ENCODE measurements at regions not wholly inside any gene's neighbourhood (a gene's known extent, or its start where the extent isn't known, plus 50 kb on each side); places are given as distances from the start of the nearest gene placed in this dataset.

DNA sequence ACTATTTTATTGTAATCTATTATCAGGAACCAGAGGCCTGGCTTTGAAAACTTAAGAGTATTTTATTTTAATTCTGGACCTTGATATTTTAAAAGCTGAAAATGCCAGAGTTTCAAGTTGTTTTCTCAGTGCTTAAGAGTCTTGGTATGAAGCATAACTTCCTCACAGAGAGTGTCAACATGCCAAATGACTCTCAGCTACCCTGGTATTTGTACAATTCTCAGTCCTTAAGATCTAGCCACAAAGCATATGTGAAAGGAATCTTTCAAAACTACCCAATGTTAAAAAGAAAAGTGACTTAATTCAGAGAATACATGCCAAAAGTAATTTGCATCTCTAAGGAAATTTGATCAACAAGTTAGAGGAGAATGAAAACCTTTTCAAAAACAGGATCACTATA, 171.9 kb downstream of the DKK2 start:
- no peak overlapping the region for H2AFZ ChIP-seq (ENCODE audit: control insufficient read depth, low read depth, low read length)
- intact Hi-C loops (cut with micrococcal nuclease; ENCODE audit: unreplicated experiment) = no loop called here

More for the DNA sequence above, 171.9 kb downstream of the DKK2 start:
- no TSS peak for BruUV-seq (replicated peaks)
- ChIA-PET POLR2A (no interaction called here), CTCF (no interaction called here), RAD21 (ENCODE audit: unreplicated experiment) (no interaction called here), SMC1A (ENCODE audit: uncharacterized antibody, unreplicated experiment) (no interaction called here)
- no peak overlapping the region for H3K9ac ChIP-seq (ENCODE audit: control insufficient read depth, insufficient read depth, low read length)
- no peaks in the 10 kb centered on the region for H3K27me3 ChIP-seq (replicated peaks in 1 of 2; ENCODE audit: control insufficient read depth in 2 of 2, insufficient read depth in 2 of 2, low read length in 1 of 2)
- no peaks in the 10 kb centered on the region for H4K20me1 ChIP-seq (ENCODE audit: control insufficient read depth, insufficient read depth)
- no peaks in the 10 kb centered on the region for H3K4me1 ChIP-seq (ENCODE audit: control insufficient read depth, insufficient read depth, low read length)
- no peak overlapping the region for H3K27ac ChIP-seq (ENCODE audit: control insufficient read depth, insufficient read depth)
- H3K79me2 ChIP-seq (ENCODE audit: control insufficient read depth, insufficient read depth, low read length) = no peaks in the 10 kb centered on the region
- DNase-seq (ENCODE audit: low read depth, low spot score) (no peak), FAIRE-seq (no peak), ATAC-seq (no peak)
- no peaks in the 10 kb centered on the region for H3K36me3 ChIP-seq (ENCODE audit: control insufficient read depth in 2 of 2, insufficient read depth in 2 of 2, low read length in 1 of 2)
- in situ Hi-C loops (cut with MboI) = no loop called here
- H3K9me3 ChIP-seq (replicated peaks; ENCODE audit: control insufficient read depth, insufficient read depth, low read length) = no peaks in the 10 kb centered on the region
- no peak overlapping the region for H3K4me3 ChIP-seq
- H3K4me2 ChIP-seq (ENCODE audit: control insufficient read depth, insufficient read depth) = no peak overlapping the region
- TF ChIP-seq MXI1 (IDR thresholded peaks at IDR 0.05; ENCODE audit: low read depth, low read length) (no peak), NRF1 (conservative IDR thresholded peaks at IDR 0.05; ENCODE audit: low read depth, low read length) (no peak), ASH2L (IDR thresholded peaks at IDR 0.05; ENCODE audit: borderline replicate concordance, low read depth) (no peak), RCOR1 (conservative IDR thresholded peaks at IDR 0.05; ENCODE audit: low read depth, low read length) (no peak), TAF1 (IDR thresholded peaks at IDR 0.05; ENCODE audit: borderline replicate concordance, low read depth, low read length) (no peak), POLR2AphosphoS2 (IDR thresholded peaks at IDR 0.05; ENCODE audit: low read depth, low read length) (no peak), IRF4 (IDR thresholded peaks at IDR 0.05; ENCODE audit: low read depth, low read length) (no peak), KAT2A (conservative IDR thresholded peaks at IDR 0.05; ENCODE audit: control insufficient read depth, low read depth, low read length) (no peak), RB1 (IDR thresholded peaks at IDR 0.05; ENCODE audit: borderline replicate concordance) (no peak), MYB (IDR thresholded peaks at IDR 0.05; ENCODE audit: borderline replicate concordance, low read depth, low read length) (no peak), GABPA (IDR thresholded peaks at IDR 0.05; ENCODE audit: low read depth) (no peak), POLR2AphosphoS5 (IDR thresholded peaks at IDR 0.05; ENCODE audit: low read length) (no peak)
- TF ChIP-seq, protein P1, sequence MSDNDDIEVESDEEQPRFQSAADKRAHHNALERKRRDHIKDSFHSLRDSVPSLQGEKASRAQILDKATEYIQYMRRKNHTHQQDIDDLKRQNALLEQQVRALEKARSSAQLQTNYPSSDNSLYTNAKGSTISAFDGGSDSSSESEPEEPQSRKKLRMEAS (IDR thresholded peaks at IDR 0.05; ENCODE audit: low read depth, low read length) = no peak
- TF ChIP-seq, protein P2, sequence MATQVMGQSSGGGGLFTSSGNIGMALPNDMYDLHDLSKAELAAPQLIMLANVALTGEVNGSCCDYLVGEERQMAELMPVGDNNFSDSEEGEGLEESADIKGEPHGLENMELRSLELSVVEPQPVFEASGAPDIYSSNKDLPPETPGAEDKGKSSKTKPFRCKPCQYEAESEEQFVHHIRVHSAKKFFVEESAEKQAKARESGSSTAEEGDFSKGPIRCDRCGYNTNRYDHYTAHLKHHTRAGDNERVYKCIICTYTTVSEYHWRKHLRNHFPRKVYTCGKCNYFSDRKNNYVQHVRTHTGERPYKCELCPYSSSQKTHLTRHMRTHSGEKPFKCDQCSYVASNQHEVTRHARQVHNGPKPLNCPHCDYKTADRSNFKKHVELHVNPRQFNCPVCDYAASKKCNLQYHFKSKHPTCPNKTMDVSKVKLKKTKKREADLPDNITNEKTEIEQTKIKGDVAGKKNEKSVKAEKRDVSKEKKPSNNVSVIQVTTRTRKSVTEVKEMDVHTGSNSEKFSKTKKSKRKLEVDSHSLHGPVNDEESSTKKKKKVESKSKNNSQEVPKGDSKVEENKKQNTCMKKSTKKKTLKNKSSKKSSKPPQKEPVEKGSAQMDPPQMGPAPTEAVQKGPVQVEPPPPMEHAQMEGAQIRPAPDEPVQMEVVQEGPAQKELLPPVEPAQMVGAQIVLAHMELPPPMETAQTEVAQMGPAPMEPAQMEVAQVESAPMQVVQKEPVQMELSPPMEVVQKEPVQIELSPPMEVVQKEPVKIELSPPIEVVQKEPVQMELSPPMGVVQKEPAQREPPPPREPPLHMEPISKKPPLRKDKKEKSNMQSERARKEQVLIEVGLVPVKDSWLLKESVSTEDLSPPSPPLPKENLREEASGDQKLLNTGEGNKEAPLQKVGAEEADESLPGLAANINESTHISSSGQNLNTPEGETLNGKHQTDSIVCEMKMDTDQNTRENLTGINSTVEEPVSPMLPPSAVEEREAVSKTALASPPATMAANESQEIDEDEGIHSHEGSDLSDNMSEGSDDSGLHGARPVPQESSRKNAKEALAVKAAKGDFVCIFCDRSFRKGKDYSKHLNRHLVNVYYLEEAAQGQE (IDR thresholded peaks at IDR 0.05; ENCODE audit: low read depth, low read length) = no peak
- TF ChIP-seq, protein P3, sequence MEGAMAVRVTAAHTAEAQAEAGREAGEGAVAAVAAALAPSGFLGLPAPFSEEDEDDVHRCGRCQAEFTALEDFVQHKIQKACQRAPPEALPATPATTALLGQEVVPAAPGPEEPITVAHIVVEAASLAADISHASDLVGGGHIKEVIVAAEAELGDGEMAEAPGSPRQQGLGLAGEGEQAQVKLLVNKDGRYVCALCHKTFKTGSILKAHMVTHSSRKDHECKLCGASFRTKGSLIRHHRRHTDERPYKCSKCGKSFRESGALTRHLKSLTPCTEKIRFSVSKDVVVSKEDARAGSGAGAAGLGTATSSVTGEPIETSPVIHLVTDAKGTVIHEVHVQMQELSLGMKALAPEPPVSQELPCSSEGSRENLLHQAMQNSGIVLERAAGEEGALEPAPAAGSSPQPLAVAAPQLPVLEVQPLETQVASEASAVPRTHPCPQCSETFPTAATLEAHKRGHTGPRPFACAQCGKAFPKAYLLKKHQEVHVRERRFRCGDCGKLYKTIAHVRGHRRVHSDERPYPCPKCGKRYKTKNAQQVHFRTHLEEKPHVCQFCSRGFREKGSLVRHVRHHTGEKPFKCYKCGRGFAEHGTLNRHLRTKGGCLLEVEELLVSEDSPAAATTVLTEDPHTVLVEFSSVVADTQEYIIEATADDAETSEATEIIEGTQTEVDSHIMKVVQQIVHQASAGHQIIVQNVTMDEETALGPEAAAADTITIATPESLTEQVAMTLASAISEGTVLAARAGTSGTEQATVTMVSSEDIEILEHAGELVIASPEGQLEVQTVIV (IDR thresholded peaks at IDR 0.05; ENCODE audit: borderline replicate concordance, partially characterized antibody) = no peak
